CD14-positive monocyte (primary cell): ENCODE measurements at regions not wholly inside any gene's neighbourhood (a gene's known extent, or its start where the extent isn't known, plus 50 kb on each side); places are given as distances from the start of the nearest gene placed in this dataset.

Experiments used
- DNase-seq, 3 donors: peaks; one replicate each; pipeline ENCODE4 v3.0.0-alpha.2; 2011 to 2022
- H2AFZ ChIP-seq: 2 replicates; pipeline ENCODE4 v1.6.0; 2012; ENCODE audit warnings: mild to moderate bottlenecking, low read depth, low read length, inconsistent platforms; ENCODE audit not compliant: insufficient read depth, poor library complexity, severe bottlenecking
- H3K27ac ChIP-seq, 2 donors: 1 replicate in 1 of 2; 2 replicates in 1 of 2; pipeline ENCODE4 v1.5.1; 2012 to 2013; ENCODE audit warnings: low read length in 2 of 2, control low read depth in 1 of 2, inconsistent platforms in 1 of 2, low read depth in 1 of 2, mild to moderate bottlenecking in 1 of 2
- H3K27me3 ChIP-seq, 2 donors: one replicate each; pipeline versions ENCODE4 v1.6.0 to v1.6.1; 2011 to 2013; ENCODE audit warnings: low read length in 2 of 2; ENCODE audit not compliant: control insufficient read depth in 2 of 2, insufficient read depth in 2 of 2
- H3K36me3 ChIP-seq, 2 donors: replicated peaks in 1 of 2; 1 replicate in 1 of 2; 2 replicates in 1 of 2; pipeline versions ENCODE4 v1.5.1 to v1.6.1; 2012 to 2013; ENCODE audit warnings: low read length in 2 of 2, control low read depth in 1 of 2, inconsistent platforms in 1 of 2, mild to moderate bottlenecking in 1 of 2; ENCODE audit not compliant: insufficient read depth in 2 of 2, control insufficient read depth in 1 of 2
- H3K4me1 ChIP-seq, 2 donors: 1 replicate in 1 of 2; 2 replicates in 1 of 2; pipeline versions ENCODE4 v1.5.1 to v1.6.1; 2012 to 2013; ENCODE audit warnings: low read length in 2 of 2, control low read depth in 1 of 2, inconsistent platforms in 1 of 2, mild to moderate bottlenecking in 1 of 2, moderate library complexity in 1 of 2; ENCODE audit not compliant: insufficient read depth in 2 of 2, control insufficient read depth in 1 of 2
- H3K4me2 ChIP-seq: replicated peaks from 2 replicates; pipeline ENCODE3; 2012; ENCODE audit warnings: low read length, moderate library complexity, mild to moderate bottlenecking; ENCODE audit not compliant: poor library complexity, severe bottlenecking; ENCODE audit errors: extremely low read depth
- H3K4me3 ChIP-seq, 3 experiments: fragments of 200-600 bp in 1 of 3; sonication (generic) in 1 of 3; replicated peaks in 1 of 3; 1 replicate in 2 of 3; 2 replicates in 1 of 3; pipeline ENCODE4 v1.5.1; 2011 to 2013; ENCODE audit warnings: low read length in 3 of 3, mild to moderate bottlenecking in 3 of 3, control low read depth in 2 of 3, low read depth in 2 of 3, inconsistent platforms in 1 of 3, moderate library complexity in 1 of 3
- H3K79me2 ChIP-seq: 2 replicates; pipeline ENCODE4 v1.6.0; 2012; ENCODE audit warnings: mild to moderate bottlenecking, control low read depth, inconsistent platforms, low read length, moderate library complexity; ENCODE audit not compliant: insufficient read depth
- H3K9ac ChIP-seq: 2 replicates; pipeline ENCODE4 v1.6.0; 2017; ENCODE audit warnings: low read length, mild to moderate bottlenecking; ENCODE audit not compliant: insufficient read depth, poor library complexity, severe bottlenecking
- H3K9me3 ChIP-seq, 2 donors: replicated peaks in 1 of 2; 1 replicate in 1 of 2; 2 replicates in 1 of 2; pipeline versions ENCODE4 v1.5.1 to v1.6.1; 2012 to 2013; ENCODE audit warnings: low read length in 2 of 2, control low read depth in 1 of 2; ENCODE audit not compliant: control insufficient read depth in 1 of 2, insufficient read depth in 1 of 2
- H4K20me1 ChIP-seq: 2 replicates; pipeline ENCODE4 v1.6.0; 2012; ENCODE audit warnings: mild to moderate bottlenecking, low read length, control low read depth, moderate library complexity; ENCODE audit not compliant: insufficient read depth
- H3K27ac Mint-ChIP-seq, 7 donors: one replicate each; pipeline ENCODE4 v1.8.0; 2020; ENCODE audit warnings: mild to moderate bottlenecking in 7 of 7, mixed read lengths in 7 of 7, moderate library complexity in 6 of 7, inconsistent platforms in 2 of 7
- H3K27me3 Mint-ChIP-seq, 3 donors: one replicate each; pipeline ENCODE4 v1.8.0; 2021 to 2022; ENCODE audit warnings: low read depth in 3 of 3, mild to moderate bottlenecking in 3 of 3, mixed read lengths in 3 of 3, moderate library complexity in 3 of 3, inconsistent platforms in 1 of 3
- H3K36me3 Mint-ChIP-seq, 2 donors: one replicate each; pipeline ENCODE4 v1.8.0; 2020; ENCODE audit warnings: mixed read lengths in 2 of 2, inconsistent platforms in 1 of 2, mild to moderate bottlenecking in 1 of 2
- H3K4me1 Mint-ChIP-seq: one replicate; pipeline ENCODE4 v1.8.0; 2020; ENCODE audit warnings: mild to moderate bottlenecking, mixed read lengths
- H3K4me3 Mint-ChIP-seq, 2 donors: one replicate each; pipeline ENCODE4 v1.8.0; 2020; ENCODE audit warnings: mild to moderate bottlenecking in 2 of 2, mixed read lengths in 2 of 2, moderate library complexity in 1 of 2
- H3K9me3 Mint-ChIP-seq, 7 donors: one replicate each; pipeline ENCODE4 v1.8.0; 2020 to 2022; ENCODE audit warnings: mixed read lengths in 7 of 7, mild to moderate bottlenecking in 6 of 7, moderate library complexity in 6 of 7, inconsistent platforms in 2 of 7
- WGBS: methylation state at CpG from one replicate; pipeline ENCODE4 v1.1.5; 2013; ENCODE audit warnings: missing lambda C conversion rate; ENCODE audit not compliant: insufficient coverage; 5-methylcytosine and 5-hydroxymethylcytosine counted together
- intact Hi-C, 2 donors: fragments of 100-400 bp; cut with micrococcal nuclease; formaldehyde crosslinking; loops; one replicate each; pipeline versions ENCODE4 v1.15.0 to v1.15.1; 2023
- TF ChIP-seq, protein P1 (sequence below): fragments of 200-600 bp; IDR thresholded peaks from one replicate; pipeline ENCODE4 v1.8.0; 2022; ENCODE audit warnings: antibody characterized with exemption, mild to moderate bottlenecking

DNA sequence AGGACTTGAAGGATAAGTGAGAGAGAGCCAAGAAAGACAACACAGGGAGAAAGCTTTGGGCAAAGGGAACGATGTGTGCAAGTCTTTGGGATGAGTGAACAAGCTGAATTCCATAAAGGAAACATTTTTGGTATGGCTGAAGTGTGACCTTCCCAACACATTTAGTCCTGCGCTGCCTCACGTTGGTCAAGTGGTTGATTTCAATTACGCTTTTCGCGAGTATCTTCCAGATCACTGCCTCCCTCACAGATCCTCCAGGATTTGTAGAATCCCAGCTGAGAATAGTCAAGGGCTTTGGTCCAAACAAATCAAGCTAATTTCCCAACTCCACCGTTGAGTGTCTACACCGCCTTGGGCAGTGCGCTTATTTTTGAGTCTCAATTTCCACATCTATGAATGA is 338.4 kb upstream of the ADAMTS9 start:
- Mint-ChIP-seq H3K9me3 (peaks cover 2 to 25% (median 6%) of the 10 kb centered on the region in 7 donors), H3K27ac (no peak overlapping the region), H3K36me3 (no peaks in the 10 kb centered on the region), H3K4me3 (no peak overlapping the region), H3K27me3 (no peaks in the 10 kb centered on the region), H3K4me1 (no peaks in the 10 kb centered on the region)
- intact Hi-C loops: no loop called here
- no peaks in the 10 kb centered on the region for H4K20me1 ChIP-seq
- no peaks in the 10 kb centered on the region for H3K27me3 ChIP-seq
- H3K36me3 ChIP-seq: no peaks in the 10 kb centered on the region
- TF ChIP-seq, protein P1, sequence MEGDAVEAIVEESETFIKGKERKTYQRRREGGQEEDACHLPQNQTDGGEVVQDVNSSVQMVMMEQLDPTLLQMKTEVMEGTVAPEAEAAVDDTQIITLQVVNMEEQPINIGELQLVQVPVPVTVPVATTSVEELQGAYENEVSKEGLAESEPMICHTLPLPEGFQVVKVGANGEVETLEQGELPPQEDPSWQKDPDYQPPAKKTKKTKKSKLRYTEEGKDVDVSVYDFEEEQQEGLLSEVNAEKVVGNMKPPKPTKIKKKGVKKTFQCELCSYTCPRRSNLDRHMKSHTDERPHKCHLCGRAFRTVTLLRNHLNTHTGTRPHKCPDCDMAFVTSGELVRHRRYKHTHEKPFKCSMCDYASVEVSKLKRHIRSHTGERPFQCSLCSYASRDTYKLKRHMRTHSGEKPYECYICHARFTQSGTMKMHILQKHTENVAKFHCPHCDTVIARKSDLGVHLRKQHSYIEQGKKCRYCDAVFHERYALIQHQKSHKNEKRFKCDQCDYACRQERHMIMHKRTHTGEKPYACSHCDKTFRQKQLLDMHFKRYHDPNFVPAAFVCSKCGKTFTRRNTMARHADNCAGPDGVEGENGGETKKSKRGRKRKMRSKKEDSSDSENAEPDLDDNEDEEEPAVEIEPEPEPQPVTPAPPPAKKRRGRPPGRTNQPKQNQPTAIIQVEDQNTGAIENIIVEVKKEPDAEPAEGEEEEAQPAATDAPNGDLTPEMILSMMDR: no peak
- H3K27ac ChIP-seq: no peak overlapping the region
- H3K4me2 ChIP-seq: no peak overlapping the region
- DNase-seq: no peak
- no peaks in the 10 kb centered on the region for H3K79me2 ChIP-seq
- no peak overlapping the region for H3K9ac ChIP-seq
- WGBS: 96% methylated on average over 5 of the region's 9 CpGs
- H2AFZ ChIP-seq: no peak overlapping the region
- H3K9me3 ChIP-seq: peaks cover 4 to 6% of the 10 kb centered on the region in 2 donors
- H3K4me1 ChIP-seq: no peaks in the 10 kb centered on the region
- H3K4me3 ChIP-seq: no peak overlapping the region

DNA sequence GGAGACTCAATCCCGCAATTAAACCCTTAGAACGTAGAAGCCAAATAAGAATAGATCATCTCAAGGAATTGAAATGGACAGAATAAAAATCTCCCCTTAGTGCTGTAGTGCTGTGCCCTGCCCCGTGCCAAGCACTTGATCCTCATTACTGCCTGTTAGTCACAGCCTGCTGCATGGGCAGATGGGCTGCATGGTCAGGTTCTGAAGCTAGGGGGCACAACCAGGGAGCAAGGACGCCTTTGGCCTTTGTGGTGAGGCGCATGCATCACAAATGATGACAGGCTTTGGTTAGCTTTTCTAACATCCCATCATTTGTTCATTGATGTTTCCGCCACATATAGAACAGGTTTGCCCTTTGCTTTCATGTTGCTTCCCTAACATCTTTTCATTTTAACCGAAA is 336.3 kb upstream of the ADAMTS9 start:
- Mint-ChIP-seq H3K27ac (no peak overlapping the region), H3K36me3 (no peaks in the 10 kb centered on the region), H3K27me3 (no peaks in the 10 kb centered on the region), H3K4me3 (no peak overlapping the region), H3K4me1 (no peaks in the 10 kb centered on the region), H3K9me3 (peaks cover 0 to 22% (median 5%) of the 10 kb centered on the region in 7 donors)
- TF ChIP-seq, protein P1: no peak
- Histone ChIP-seq H3K36me3 (no peaks in the 10 kb centered on the region), H3K79me2 (no peaks in the 10 kb centered on the region), H3K9ac (no peak overlapping the region), H3K4me1 (no peaks in the 10 kb centered on the region), H4K20me1 (no peaks in the 10 kb centered on the region), H2AFZ (no peak overlapping the region), H3K4me3 (no peak overlapping the region), H3K9me3 (peaks cover 4 to 6% of the 10 kb centered on the region in 2 donors), H3K4me2 (no peak overlapping the region), H3K27me3 (no peaks in the 10 kb centered on the region), H3K27ac (no peak overlapping the region)
- no peak for DNase-seq
- 92% methylated on average over 3 of the region's 7 CpGs for WGBS
- intact Hi-C loops: no loop called here
